Uterus (tissue), 3 donors: ENCODE measurements at regions not wholly inside any gene's neighbourhood (a gene's known extent, or its start where the extent isn't known, plus 50 kb on each side); places are given as distances from the start of the nearest gene placed in this dataset.

Experiments
- DNase-seq, 2 donors: peaks; one replicate each; pipeline ENCODE4 v3.0.0-alpha.2; 2019 to 2020
- H3K27ac ChIP-seq, 2 donors: fragments of 200-600 bp; sonication (generic); 1 replicate in 1 of 2; 2 replicates in 1 of 2; pipeline ENCODE4 v1.5.1; 2016 to 2018
- H3K27me3 ChIP-seq, 2 donors: fragments of 200-600 bp; sonication (generic); one replicate each; pipeline ENCODE4 v1.5.1; 2018 to 2019; ENCODE audit warnings: control low read depth in 1 of 2
- H3K36me3 ChIP-seq, 2 donors: fragments of 200-600 bp; sonication (generic); one replicate each; pipeline ENCODE4 v1.5.1; 2019; ENCODE audit warnings: control low read depth in 1 of 2
- H3K4me1 ChIP-seq, 2 donors: fragments of 200-600 bp; sonication (generic); one replicate each; pipeline ENCODE4 v1.5.1; 2018 to 2019; ENCODE audit warnings: control low read depth in 1 of 2
- H3K4me3 ChIP-seq, 2 donors: fragments of 200-600 bp; sonication (generic); 1 replicate in 1 of 2; 2 replicates in 1 of 2; pipeline ENCODE4 v1.5.1; 2018 to 2019; ENCODE audit warnings: mild to moderate bottlenecking in 1 of 2
- H3K9me3 ChIP-seq, 2 donors: fragments of 200-600 bp; sonication (generic); one replicate each; pipeline ENCODE4 v1.5.1; 2019; ENCODE audit warnings: control low read depth in 1 of 2
- POLR2A ChIP-seq, 2 donors: fragments of 450-650 bp; IDR thresholded peaks; one replicate each; pipeline ENCODE4 v1.6.1; 2016; ENCODE audit warnings: antibody characterized with exemption in 2 of 2, mild to moderate bottlenecking in 1 of 2, moderate library complexity in 1 of 2
- intact Hi-C: fragments of 100-400 bp; cut with DNase I; formaldehyde crosslinking; loops from one replicate; pipeline ENCODE4 v1.15.1; 2023; ENCODE audit warnings: low total_unique reads
- TF ChIP-seq, protein P1 (sequence below), 4 experiments: fragments of 200-600 bp in 2 of 4; fragments of 450-650 bp in 2 of 4; sonication (generic) in 2 of 4; IDR thresholded peaks; one replicate each; pipeline ENCODE4 v1.5.1; 2016 to 2019; ENCODE audit warnings: antibody characterized with exemption in 4 of 4, mild to moderate bottlenecking in 2 of 4, moderate library complexity in 1 of 4
- donor health status: DM: yes; HTN: yes; CAD: no.

DNA sequence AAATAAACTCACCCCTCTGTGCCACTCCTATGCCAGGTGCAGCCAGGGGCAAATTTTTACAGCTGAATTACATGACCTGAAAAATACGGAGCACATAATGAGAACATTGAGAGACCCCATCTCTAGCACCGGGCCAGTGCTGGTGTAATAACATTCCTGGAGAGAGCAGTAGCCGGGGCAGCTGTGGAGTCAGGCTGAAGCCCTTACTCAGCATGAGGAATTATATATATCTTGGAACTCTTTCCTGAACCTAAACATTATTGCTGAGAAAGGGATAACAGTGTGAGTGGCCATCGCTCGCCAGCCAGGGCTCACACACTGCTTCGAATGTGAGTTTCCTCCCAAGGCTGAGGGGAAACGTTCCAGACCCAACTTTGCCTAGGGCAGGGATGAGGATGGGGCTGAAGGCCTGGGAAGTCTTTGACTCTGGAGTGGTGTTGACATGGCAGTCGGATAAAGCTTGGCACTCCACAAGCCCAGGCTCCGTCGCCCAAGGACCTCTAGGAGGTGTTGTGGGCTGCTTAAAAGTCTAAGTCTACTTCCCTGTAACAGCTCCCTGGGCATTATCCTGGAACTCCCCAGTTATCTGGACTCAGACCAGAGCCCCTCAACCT, 269.8 kb downstream of the CDC5L start:
- Histone ChIP-seq H3K27ac (no peak overlapping the region), H3K9me3 (no peaks in the 10 kb centered on the region), H3K4me3 (no peak overlapping the region), H3K4me1 (no peaks in the 10 kb centered on the region), H3K27me3 (no peaks in the 10 kb centered on the region), H3K36me3 (no peaks in the 10 kb centered on the region)
- TF ChIP-seq, protein P1, sequence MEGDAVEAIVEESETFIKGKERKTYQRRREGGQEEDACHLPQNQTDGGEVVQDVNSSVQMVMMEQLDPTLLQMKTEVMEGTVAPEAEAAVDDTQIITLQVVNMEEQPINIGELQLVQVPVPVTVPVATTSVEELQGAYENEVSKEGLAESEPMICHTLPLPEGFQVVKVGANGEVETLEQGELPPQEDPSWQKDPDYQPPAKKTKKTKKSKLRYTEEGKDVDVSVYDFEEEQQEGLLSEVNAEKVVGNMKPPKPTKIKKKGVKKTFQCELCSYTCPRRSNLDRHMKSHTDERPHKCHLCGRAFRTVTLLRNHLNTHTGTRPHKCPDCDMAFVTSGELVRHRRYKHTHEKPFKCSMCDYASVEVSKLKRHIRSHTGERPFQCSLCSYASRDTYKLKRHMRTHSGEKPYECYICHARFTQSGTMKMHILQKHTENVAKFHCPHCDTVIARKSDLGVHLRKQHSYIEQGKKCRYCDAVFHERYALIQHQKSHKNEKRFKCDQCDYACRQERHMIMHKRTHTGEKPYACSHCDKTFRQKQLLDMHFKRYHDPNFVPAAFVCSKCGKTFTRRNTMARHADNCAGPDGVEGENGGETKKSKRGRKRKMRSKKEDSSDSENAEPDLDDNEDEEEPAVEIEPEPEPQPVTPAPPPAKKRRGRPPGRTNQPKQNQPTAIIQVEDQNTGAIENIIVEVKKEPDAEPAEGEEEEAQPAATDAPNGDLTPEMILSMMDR (IDR thresholded peaks at IDR 0.05): no peak
- TF ChIP-seq POLR2A (IDR thresholded peaks at IDR 0.05): no peak
- intact Hi-C loops: no loop called here
- no peak for DNase-seq

DNA sequence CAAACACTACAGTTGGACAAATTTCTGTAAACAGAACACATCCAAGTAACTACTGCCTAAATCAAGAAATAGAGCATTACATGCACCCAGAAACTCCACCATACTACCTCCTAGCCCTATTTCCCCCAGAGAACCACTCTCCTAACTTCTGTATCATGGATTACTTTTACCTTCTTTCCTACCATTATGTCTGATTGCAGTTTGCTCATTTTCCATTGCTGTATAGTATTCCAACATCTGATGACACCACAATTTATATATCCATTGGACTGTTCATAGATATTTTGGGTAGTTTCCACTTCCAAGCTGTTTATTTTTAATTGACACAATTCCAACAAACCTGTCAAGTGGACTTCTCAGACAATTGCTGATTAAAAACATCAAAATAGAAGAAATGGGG, 271.1 kb downstream of the CDC5L start:
- Histone ChIP-seq H3K36me3 (no peaks in the 10 kb centered on the region), H3K9me3 (no peaks in the 10 kb centered on the region), H3K27ac (no peak overlapping the region), H3K4me1 (no peaks in the 10 kb centered on the region), H3K27me3 (no peaks in the 10 kb centered on the region), H3K4me3 (no peak overlapping the region)
- no peak for DNase-seq
- TF ChIP-seq POLR2A (IDR thresholded peaks at IDR 0.05): no peak
- TF ChIP-seq, protein P1 (IDR thresholded peaks at IDR 0.05): no peak
- intact Hi-C loops: no loop called here

DNA sequence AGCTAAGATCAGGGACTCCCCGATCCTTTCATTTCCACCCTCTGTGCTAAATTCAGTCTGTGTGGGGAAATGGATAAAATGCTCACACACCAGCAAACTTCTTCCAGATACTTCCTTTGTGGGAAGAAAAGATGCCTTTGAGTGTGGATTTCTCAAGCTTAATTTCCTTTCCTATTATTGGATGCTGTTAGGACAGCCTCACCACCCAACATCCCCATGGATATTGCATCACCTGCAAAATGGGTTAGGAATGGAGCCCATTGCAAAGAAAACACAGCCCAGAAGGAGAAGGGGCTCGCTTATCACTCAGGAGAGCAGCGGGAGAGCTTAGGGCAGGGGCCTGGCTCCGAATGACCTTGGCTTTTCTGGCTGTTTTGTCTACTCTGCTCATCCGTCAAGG, 272.2 kb downstream of the CDC5L start:
- Histone ChIP-seq H3K4me3 (no peak overlapping the region), H3K27me3 (no peaks in the 10 kb centered on the region), H3K36me3 (no peaks in the 10 kb centered on the region), H3K9me3 (no peaks in the 10 kb centered on the region), H3K4me1 (no peaks in the 10 kb centered on the region), H3K27ac (no peak overlapping the region)
- TF ChIP-seq, protein P1 (IDR thresholded peaks at IDR 0.05): no peak
- TF ChIP-seq POLR2A (IDR thresholded peaks at IDR 0.05): no peak
- intact Hi-C loops: no loop called here
- DNase-seq: no peak

GRCh38 chr6:44660561-44661220, 273.2 kb downstream of the CDC5L start:
- DNase-seq: no peak
- H3K36me3 ChIP-seq: no peaks in the 10 kb centered on the region
- H3K27me3 ChIP-seq: no peaks in the 10 kb centered on the region
- H3K27ac ChIP-seq: no peak overlapping the region
- peaks cover 0 to 5% of the 10 kb centered on the region in 2 donors for H3K4me1 ChIP-seq
- intact Hi-C loops: no loop called here
- H3K9me3 ChIP-seq: no peaks in the 10 kb centered on the region
- TF ChIP-seq, protein P1 (IDR thresholded peaks at IDR 0.05): no peak
- TF ChIP-seq POLR2A (IDR thresholded peaks at IDR 0.05): no peak
- H3K4me3 ChIP-seq: no peak overlapping the region

DNA sequence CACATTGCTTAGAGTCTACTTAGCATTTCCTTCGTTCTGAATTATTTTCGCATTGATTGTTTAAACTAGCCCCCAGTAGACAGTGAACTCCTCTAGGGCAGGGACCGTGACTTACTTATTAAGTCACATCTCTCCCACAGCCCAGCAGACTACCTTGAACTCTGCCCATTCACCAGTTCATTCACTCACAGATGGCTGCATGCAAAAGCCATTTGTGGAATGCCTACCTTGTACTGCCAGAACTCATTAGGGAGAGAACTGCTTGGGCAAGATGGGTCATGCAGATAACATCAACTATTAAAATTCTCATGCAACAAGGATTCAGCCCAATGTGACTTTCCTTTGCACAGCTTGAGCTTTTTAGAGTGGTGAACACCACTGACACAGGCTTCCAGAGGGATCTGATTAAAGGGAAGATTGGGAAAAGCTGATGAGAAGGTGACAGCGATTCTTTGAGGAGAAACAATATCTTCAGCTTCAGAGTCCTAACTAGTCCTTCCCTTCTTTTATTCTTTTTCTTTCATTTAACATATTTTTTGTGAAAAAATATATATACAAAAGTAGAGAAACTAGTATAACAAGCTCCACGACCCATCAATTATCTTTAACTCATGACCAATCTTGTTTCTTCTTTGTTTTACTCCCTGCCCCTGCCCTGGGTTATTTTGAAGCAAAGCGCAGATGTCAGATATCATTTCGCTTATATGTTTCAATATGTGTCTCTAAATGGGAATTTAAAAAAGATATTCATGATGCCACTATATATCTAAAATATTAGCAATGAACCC, 273.9 kb downstream of the CDC5L start:
- H3K36me3 ChIP-seq: no peaks in the 10 kb centered on the region
- TF ChIP-seq, protein P1 (IDR thresholded peaks at IDR 0.05): no peak
- TF ChIP-seq POLR2A (IDR thresholded peaks at IDR 0.05): no peak
- no peak overlapping the region for H3K27ac ChIP-seq
- H3K4me3 ChIP-seq: no peak overlapping the region
- no peaks in the 10 kb centered on the region for H3K9me3 ChIP-seq
- peaks cover 0 to 5% of the 10 kb centered on the region in 2 donors for H3K4me1 ChIP-seq
- intact Hi-C loops: no loop called here
- no peak for DNase-seq
- H3K27me3 ChIP-seq: no peaks in the 10 kb centered on the region
